Upper lobe of right lung (tissue), 1 donor: ENCODE measurements at regions not wholly inside any gene's neighbourhood (a gene's known extent, or its start where the extent isn't known, plus 50 kb on each side); places are given as distances from the start of the nearest gene placed in this dataset.
"Not testable (repeated sequence)": the region's sequence is repeated elsewhere in the genome, so short reads cannot be mapped to it uniquely, and the experiment has no call there.

Experiments
- ATAC-seq: fragments of 200-7000 bp; cut with Tn5 transposase; one replicate; pipeline ENCODE4 v1.9.1; 2020; ENCODE audit warnings: mild to moderate bottlenecking, moderate library complexity
- DNase-seq: peaks from one replicate; pipeline ENCODE4 v3.0.0-alpha.2; 2020
- H3K27ac ChIP-seq: fragments of 200-600 bp; one replicate; pipeline ENCODE4 v1.8.0; 2022
- H3K27me3 ChIP-seq: fragments of 200-600 bp; one replicate; pipeline ENCODE4 v1.8.0; 2022; ENCODE audit warnings: mild to moderate bottlenecking
- H3K36me3 ChIP-seq: fragments of 200-600 bp; one replicate; pipeline ENCODE4 v1.8.0; 2022
- H3K4me1 ChIP-seq: fragments of 200-600 bp; one replicate; pipeline ENCODE4 v1.8.0; 2022
- H3K4me3 ChIP-seq: fragments of 200-600 bp; one replicate; pipeline ENCODE4 v1.8.0; 2022; ENCODE audit warnings: mild to moderate bottlenecking
- H3K9me3 ChIP-seq: fragments of 200-600 bp; one replicate; pipeline ENCODE4 v1.8.0; 2022
- intact Hi-C: fragments of 100-400 bp; cut with DNase I; formaldehyde crosslinking; loops from one replicate; pipeline ENCODE4 v1.11.0; 2022
- TF ChIP-seq, protein P1 (sequence below): fragments of 200-600 bp; IDR thresholded peaks from one replicate; pipeline ENCODE4 v1.8.0; 2022; ENCODE audit warnings: antibody characterized with exemption
- donor health status: DM: no; HTN: yes; CAD: no; lungs with severe emphysema.

DNA sequence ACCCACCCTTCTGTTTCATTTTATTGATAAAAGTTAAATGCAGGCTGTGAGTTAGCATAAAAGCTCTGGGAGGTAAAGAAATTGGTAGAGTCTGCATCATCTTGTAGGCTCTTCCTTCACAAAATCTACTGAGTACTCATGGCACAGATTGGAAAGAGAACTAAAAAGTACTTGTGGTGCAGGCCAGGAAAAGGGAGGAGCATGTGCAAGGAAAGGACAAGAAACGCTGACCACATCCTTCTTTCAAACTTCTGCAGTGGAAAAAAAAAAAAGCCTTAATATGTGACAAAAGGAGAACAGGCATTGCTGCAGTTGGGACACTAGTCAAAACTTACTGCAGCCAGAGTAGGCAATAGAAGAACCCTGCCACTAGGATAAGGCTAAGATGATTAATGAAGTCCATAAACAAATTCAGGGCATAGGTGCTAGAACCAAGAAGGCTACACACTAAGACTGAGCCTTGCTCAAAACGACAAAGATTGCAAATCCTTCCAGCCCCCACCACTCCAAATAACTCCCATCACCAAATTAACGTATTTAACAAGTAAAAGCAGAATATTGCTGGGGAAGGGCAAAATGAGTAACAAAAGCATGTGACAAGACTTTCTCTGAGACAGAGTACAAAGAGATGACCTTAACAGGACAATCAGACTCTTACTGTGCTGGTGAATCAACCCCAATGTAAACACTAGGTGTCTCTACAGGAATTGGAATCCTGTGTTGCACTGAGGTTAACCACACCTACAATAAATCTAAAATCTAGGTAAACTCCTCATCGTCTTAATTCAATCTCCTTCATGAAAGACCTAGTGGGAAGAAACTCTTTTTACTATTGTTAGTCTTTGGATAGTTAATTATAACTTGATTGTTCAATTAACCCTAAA is 1024.8 kb downstream of the TLE1 start:
- intact Hi-C loops: no loop called here
- H3K36me3 ChIP-seq: no peaks in the 10 kb centered on the region
- TF ChIP-seq, protein P1, sequence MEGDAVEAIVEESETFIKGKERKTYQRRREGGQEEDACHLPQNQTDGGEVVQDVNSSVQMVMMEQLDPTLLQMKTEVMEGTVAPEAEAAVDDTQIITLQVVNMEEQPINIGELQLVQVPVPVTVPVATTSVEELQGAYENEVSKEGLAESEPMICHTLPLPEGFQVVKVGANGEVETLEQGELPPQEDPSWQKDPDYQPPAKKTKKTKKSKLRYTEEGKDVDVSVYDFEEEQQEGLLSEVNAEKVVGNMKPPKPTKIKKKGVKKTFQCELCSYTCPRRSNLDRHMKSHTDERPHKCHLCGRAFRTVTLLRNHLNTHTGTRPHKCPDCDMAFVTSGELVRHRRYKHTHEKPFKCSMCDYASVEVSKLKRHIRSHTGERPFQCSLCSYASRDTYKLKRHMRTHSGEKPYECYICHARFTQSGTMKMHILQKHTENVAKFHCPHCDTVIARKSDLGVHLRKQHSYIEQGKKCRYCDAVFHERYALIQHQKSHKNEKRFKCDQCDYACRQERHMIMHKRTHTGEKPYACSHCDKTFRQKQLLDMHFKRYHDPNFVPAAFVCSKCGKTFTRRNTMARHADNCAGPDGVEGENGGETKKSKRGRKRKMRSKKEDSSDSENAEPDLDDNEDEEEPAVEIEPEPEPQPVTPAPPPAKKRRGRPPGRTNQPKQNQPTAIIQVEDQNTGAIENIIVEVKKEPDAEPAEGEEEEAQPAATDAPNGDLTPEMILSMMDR: no peak
- no peaks in the 10 kb centered on the region for H3K9me3 ChIP-seq
- DNase-seq (no peak), ATAC-seq (no peak)
- H3K27ac ChIP-seq: no peak overlapping the region
- no peak overlapping the region for H3K4me3 ChIP-seq
- H3K4me1 ChIP-seq: no peaks in the 10 kb centered on the region
- H3K27me3 ChIP-seq: no peaks in the 10 kb centered on the region

DNA sequence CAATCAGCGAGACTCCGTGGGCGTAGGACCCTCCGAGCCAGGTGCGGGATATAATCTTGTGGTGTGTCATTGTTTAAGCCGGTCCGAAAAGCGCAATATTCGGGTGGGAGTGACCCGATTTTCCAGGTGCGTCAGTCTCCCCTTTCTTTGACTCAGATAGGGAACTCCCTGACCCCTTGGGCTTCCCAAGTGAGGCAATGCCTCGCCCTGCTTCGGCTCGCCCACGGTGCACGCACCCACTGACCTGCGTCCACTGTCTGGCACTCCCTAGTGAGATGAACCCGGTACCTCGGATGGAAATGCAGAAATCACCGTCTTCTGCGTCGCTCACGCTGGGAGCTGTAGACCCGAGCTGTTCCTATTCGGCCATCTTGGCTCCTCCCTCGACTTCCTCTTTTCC is 1029.6 kb downstream of the TLE1 start:
- H3K27ac ChIP-seq, H3K4me1 ChIP-seq, intact Hi-C loops, H3K9me3 ChIP-seq, DNase-seq, H3K27me3 ChIP-seq, ATAC-seq, H3K36me3 ChIP-seq, H3K4me3 ChIP-seq: not testable (repeated sequence)

DNA sequence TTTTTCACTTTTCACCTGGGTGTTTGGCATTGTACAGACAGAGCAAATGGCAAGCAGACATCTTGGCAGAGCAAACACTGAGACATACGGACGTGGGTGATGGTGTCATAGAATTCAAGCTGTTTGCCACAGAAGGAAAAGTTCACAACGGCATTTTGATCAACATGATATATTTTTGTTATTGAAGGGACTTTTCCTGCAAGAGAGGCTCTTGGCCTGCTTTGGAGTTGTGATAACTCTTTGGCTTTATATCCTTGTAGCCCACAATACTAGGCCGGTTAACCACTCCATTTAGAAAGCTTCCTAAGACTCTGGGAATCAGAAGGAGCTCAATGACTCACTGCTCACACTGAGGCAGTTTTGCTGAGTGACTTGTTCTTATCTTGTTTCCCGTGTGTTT is 1038.3 kb downstream of the TLE1 start:
- Histone ChIP-seq H3K4me3 (no peak overlapping the region), H3K9me3 (no peaks in the 10 kb centered on the region), H3K27ac (no peak overlapping the region), H3K4me1 (peaks cover 4% of the 10 kb centered on the region), H3K27me3 (no peaks in the 10 kb centered on the region), H3K36me3 (no peaks in the 10 kb centered on the region)
- intact Hi-C loops: no loop called here
- ATAC-seq: no peak
- TF ChIP-seq, protein P1: no peak
- DNase-seq: no peak

DNA sequence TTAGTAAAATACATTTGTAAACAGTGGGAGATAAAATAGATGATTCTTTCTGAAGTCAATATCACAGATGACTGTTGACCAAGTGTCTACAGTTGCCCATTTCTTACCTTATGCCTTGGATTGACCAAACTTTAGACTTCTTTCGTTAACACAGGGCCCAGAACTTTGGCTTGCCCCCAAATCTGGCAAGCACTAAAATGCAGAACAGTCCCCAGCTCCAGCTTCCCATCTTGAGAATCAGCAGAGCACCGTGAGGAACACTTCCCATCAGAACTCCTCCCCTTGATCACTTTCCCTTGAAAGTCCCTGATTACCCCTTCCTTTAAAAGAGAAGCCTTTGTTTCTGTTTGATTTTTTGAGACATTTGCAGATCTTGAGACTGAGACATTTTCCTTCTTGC is 1039.9 kb downstream of the TLE1 start:
- ATAC-seq: no peak
- intact Hi-C loops: no loop called here

DNA sequence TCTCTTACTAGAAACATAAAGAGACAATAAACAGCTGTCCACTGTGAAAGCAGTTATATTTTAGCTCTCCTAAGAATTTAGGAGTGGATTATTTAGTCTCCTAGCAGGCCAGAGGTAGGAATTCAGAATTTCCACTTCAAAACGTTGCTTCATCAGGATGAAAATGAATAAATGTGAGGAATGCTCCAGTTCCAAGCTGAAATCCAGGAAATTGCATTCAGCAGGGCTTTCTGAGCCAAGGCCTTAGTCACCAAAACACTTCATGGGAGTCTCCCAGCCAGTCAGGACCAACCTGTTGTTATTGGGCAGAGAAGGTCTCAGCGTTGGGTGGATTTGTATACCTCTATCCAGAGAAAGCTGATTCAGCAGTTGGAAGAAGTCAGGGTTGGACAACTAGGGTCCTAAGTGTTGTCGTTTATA is 1040.3 kb downstream of the TLE1 start:
- Histone ChIP-seq H3K4me1 (peaks cover 4% of the 10 kb centered on the region), H3K9me3 (no peaks in the 10 kb centered on the region), H3K27me3 (no peaks in the 10 kb centered on the region), H3K36me3 (no peaks in the 10 kb centered on the region), H3K4me3 (no peak overlapping the region), H3K27ac (no peak overlapping the region)
- TF ChIP-seq, protein P1: no peak
- intact Hi-C loops: no loop called here
- peak; percentile 44 for ATAC-seq
- no peak for DNase-seq

More for the DNA sequence above, 1039.9 kb downstream of the TLE1 start:
- no peak overlapping the region for H3K27ac ChIP-seq
- no peaks in the 10 kb centered on the region for H3K36me3 ChIP-seq
- H3K27me3 ChIP-seq: no peaks in the 10 kb centered on the region
- no peak for DNase-seq
- TF ChIP-seq, protein P1: no peak
- H3K9me3 ChIP-seq: no peaks in the 10 kb centered on the region
- no peak overlapping the region for H3K4me3 ChIP-seq
- H3K4me1 ChIP-seq: peaks cover 4% of the 10 kb centered on the region

DNA sequence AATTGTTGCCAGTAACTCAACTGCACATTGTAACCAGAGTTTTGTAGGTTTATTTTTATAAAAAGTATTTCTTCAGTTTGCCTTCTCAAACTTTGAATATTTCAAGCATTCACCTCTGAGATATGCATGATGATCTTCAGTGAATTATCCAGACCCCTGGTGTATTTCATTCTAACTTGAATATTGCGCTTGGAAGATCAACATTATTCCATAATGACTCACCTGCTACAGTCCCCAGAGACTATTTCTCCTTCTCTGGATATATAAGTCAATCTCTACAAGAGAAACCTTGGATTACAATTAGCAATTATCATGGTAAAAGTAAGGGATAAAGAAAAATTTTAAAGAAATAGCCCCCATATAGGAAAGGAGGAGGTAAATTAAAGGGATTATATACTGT is 1041.0 kb downstream of the TLE1 start:
- ATAC-seq: no peak
- intact Hi-C loops: no loop called here
- Histone ChIP-seq H3K36me3 (no peaks in the 10 kb centered on the region), H3K27ac (no peak overlapping the region), H3K4me1 (peaks cover 4% of the 10 kb centered on the region), H3K27me3 (no peaks in the 10 kb centered on the region), H3K9me3 (no peaks in the 10 kb centered on the region), H3K4me3 (no peak overlapping the region)
- no peak for DNase-seq
- TF ChIP-seq, protein P1: no peak
